NCI-H2107 (cell line): ENCODE measurements at regions not wholly inside any gene's neighbourhood (a gene's known extent, or its start where the extent isn't known, plus 50 kb on each side); places are given as distances from the start of the nearest gene placed in this dataset.

Experiments used
- DNase-seq: peaks from one replicate; lab custom pipeline; 2025; lab: John Stamatoyannopoulos, UW

- no peak for DNase-seq
Observed at GRCh38 chr7:155992974-155993373, 180.7 kb upstream of the SHH start.

GRCh38 chr7:155992538-155992937 lies 180.3 kb upstream of the SHH start:
- DNase-seq: no peak

DNA sequence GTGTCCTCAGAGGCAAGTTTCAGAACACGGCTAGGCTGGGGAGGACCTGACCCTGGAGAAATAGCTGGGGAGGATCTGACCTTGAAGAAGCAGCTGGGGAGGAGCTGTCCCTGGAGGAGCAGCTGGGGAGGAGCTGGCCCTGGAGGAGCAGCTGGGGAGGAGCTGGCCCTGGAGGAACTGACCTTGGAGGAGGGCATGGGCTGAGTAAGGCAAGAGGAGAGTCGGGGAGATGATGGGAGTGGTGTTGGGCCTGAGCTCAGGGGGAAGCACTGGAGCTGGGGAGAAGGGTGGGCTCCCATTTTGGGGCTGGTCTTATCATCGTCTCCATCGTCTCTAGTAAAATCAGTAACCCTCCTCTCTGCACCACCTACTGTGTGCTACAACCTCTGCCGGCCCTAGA lies 179.8 kb upstream of the SHH start:
- no peak for DNase-seq

DNA sequence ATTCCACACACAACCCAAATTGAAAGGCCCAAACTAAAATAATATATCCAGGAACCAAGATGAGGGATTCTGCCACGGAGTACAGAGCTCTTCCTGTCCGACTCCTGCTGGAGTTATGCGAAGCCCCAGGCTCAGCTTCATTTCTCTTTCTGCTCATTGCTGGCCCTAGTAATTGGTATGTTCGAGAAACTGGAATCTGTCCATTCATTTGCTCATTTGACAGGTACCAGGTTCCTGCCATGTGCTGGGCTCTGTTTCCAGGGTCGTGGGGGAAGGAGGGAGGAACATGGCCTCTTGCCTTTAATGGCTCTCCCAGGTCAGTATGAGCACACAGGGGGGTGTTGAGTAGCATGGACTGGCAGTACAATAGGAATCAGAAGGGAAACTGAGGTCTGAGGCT lies 179.2 kb upstream of the SHH start:
- no peak for DNase-seq

DNA sequence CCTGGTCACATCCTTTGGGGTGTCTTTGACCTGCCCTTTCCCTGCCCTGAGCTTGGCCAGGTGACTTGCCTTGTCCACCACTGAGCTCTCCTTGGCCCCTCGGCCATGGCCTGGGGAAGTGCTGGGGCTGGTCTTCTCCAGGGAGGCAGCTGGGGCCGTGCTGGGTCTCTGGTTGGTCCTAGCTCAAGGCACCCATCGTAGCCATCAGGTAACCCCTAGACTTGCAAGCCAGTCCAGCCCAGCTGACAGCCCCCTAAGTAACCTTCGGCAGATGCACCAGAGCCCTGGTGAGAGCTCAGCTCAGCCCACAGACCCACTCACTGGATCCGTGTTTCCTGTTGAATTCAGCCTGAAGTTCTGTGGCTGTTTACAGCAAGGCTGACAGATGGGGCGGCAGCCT lies 176.2 kb upstream of the SHH start:
- no peak for DNase-seq

DNA sequence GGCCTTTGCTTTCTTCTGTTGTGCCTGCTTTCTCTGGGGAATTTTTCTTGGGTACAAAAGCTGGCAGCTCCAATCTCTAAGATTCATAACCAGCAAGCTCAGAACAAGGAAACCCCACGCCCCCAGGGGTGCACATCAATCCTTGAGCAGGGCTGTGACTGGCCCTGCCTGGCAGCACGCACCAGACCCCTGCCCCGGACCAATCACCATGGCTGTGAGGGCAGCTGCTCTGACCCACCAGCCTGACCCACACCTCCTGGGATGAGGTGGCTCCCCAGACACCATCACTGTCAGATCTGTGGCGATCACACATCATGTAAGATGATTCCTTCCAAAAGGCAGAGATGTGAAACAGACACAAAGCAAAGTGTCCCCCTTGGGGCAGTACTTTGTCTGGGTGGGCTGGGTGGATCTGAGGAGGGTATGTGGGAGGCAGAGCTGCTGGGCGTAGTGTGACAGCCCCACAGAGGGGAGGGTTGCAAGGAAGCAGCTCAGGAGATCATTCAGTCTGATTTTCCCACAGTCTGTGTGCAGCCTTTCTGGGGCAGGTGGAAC lies 175.5 kb upstream of the SHH start:
- no peak for DNase-seq

- no peak for DNase-seq
Observed at GRCh38 chr7:155986497-155987160, 174.4 kb upstream of the SHH start.

GRCh38 chr7:155985518-155986250 lies 173.4 kb upstream of the SHH start:
- no peak for DNase-seq

DNA sequence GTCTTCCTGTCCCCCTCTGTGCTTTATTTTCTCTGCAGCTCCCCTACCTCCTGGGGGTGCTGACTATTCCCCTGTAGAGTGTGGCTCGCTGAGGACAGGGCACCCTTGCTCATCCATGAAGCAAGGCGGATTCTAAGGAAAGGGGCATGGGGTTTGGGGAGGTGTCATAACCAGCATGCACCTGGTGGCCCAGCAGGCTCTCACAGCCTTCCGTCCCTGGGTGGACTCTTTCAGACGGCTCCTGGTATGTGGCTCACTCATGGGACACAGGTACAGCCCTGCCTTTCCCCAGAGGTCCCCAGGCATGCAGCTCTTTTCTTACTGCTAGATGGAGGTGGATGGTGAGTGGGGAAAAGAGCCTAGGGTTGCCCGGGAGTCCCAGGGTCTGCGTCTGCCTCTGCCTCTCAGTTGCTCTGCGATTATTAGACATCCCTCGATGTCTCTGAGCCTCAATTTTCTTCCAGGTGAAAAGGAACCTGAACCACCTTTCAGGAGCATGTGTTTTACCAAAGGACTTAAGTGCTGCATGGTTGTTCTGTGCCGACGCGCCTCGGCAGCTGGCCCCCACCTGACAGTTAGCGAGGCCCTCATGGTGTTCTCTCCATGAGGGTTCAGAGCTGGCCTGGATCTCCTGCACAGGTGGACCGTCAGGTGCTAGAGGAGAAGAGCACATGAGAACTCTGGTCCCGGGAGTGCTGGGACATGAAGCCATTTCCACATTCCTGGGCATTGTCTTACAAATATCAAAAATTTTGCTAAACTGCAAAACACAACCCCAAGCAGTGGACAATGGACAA lies 172.5 kb upstream of the SHH start:
- no peak for DNase-seq

DNA sequence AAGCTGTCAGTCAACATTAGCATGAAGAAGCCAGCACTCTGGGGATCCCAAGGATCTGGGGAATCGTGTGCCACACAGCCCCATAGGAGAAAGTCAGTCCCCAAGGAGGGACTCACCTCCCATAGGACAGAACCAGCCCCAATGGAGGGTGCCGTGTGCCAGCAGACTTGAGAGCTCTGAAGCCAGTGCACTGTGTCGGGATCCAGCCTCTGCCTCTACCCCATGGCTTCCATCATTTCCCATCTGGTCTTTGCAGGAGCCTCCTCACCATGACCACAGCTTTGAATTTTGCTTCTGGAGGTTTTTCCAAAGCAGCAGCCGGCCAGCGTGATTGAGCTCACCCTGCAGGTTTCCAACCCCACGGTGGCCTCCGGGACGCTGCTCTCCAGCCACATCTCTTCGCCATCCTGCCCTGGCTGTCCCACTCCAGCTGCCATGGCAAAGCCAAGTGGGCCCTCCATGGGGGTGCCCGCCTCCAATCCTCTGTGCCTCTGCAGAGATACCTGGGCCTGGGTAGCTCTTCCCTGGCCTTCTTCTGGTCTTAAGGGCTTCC lies 171.8 kb upstream of the SHH start:
- no peak for DNase-seq

- DNase-seq: no peak
Observed at GRCh38 chr7:155983176-155983815, 171.0 kb upstream of the SHH start.

DNA sequence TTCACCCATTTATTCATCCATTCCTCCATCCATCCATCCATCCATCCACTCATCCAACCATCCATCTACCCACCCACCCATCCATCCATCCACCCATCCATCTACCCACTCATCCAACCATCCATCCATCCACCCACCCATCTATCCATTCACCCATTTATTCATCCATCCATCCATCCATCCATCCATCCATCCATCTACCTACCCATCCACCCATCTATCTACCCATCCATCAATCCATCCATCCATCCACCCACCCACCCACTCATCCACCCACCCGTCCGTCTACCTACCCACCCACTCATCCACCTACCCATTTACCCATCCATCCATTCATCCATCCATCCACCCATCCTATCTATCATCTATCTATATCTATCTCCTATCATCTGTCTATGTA lies 169.4 kb upstream of the SHH start:
- no peak for DNase-seq

DNA sequence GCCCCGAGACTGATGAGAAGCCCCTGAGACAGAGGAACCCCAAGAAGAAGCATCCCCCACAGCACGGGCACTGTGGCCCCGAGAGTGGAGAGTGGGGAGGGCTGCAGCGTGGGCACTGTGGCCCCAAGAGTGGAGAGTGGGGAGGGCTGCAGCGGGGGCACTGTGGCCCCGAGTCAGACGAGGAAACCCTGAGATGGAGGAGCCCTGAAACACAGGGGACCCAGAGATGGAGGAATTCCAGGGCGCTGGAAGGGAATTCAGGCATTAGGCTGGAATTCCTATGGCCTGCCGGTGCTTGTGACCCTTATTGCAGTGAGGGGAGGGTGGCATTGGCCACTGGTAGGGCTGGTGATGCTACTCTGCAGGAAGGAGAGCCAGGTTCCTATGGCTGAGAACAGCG lies 168.6 kb upstream of the SHH start:
- DNase-seq: no peak

DNA sequence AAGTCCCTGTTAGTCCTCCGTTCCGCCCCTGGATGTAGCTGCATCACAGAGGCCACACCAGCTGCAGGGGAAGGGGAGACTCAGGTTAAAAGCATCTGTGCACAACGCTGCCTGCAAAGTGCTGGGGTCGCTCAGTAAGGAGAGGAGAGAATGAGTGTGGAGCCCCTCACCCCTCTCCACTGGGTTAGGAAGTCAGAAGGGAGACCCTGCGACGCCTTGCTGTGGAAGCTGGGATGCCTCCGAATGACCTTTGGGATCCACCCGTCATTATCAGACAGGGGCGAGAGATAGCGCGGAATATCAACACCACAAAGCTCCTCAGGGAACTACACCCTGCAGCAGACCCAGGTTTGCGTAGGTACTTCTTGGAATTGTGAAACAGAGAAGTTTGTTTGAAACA lies 167.7 kb upstream of the SHH start:
- no peak for DNase-seq

DNA sequence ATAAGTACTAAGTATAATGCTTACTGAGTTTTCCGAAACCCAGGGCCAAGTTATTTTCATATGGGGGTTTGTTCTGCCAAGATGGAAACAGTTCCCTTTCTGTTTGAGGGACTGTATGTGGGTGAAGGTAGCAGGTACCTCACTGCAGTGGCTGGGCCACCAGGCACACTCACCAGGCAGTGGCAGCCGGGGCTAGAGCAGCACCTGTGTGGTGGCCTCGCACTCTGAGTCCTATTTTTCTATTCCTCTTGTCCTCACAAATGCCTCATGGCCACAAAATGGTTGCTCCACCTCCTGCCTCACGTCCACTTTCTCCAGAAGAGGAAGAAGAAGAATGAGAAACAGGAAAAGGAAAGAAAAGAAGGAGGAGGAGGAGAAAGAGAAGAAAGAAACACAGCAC lies 167.3 kb upstream of the SHH start:
- DNase-seq: no peak

- DNase-seq: no peak
Observed at GRCh38 chr7:155975490-155975889, 163.2 kb upstream of the SHH start.

DNA sequence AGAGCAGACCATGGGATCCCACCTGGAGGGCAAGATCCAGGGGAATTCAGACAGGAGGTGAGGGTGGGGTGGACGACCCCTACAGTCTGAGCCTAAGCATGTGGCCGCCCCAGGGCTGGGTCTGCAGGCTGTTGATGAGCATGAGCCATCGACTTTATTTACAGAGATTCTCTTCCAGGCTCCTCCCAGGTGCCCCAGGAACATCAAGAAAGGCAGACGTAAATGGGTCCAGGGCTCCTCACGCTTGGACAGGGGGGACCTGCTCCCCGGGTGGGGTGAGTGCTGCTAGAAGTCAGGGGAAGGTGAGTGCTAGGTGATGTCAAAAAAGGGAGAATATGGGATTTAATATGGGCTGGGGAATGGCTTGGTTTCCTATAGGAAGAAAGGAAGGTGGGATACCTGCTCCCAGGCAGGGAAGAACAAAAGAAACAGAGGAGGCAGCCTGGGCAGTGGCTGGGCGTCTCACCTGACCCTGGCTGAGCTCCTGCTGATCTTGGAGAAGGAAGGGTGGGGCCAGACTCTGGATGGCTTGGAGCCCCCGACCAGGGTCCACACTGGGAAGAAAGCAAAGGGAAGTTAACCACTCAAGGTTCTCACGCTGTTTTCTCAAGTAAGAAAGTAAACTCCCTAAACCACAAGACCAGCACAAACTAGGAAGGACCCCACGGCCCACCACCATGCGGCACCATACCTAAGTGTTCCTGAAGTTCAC lies 162.1 kb upstream of the SHH start:
- DNase-seq: no peak

DNA sequence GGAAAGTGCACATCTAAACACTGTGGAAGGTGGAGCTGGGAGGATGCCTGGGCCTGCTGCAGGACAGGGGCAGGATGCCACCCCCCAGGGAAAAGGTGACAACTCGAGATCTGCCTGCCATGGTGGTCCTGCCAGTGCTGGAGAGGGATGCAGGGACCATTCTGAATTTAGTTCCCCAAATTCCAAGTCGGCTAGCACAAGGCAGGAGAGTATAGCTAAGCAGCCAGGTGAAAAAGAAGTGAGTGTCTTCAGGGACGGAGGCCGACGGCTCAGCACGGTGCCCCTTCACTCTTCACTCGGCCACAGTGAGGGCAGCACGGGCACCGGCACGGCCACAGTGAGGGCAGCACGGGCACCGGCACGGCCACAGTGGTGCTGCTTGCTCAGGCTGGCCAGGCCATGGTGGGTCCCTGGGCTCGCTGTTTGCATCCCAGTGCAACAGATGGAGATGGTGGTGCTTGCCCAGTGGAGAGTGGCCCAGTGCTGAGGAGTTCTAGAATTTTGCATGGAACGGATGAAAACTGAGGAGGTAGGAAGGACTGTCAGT lies 161.3 kb upstream of the SHH start:
- no peak for DNase-seq

DNA sequence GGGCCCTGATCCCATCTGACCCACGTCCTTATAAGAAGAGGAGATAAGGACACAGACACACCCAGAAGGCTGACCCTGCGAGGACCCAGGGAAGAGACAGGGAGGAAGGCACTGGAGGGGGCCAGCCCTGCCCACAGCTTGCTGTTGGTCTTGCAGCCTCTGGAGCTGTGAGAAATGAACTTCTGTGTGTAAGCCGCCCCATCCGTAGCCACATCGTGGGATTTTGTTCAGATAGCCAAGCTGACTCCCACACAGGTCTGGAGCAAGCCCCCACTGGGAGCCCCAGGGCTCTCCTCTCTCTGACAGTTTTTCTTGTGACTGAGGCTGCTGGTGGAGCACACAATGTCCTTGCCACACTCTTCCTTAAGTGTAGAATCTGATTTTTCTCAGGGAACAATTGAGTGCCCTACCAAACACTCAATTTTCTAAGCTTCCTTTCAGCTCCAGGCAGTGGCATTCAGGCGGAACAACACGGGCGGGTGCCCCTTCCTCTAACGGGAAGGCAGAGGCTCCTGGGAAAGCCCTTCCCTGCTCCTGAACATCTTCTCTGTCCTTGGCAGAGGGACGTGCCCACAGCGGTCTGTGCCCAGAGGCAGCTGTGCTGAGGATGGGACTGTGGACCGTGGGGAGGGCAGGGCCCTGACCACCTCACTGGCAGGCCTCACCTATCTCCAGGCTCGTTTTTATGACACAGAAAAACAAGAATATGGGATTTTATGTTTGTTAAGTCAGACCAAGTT lies 160.6 kb upstream of the SHH start:
- no peak for DNase-seq

GRCh38 chr7:155972247-155972646 lies 160.0 kb upstream of the SHH start:
- DNase-seq: no peak
